PC-3 (cell line): ENCODE measurements at regions not wholly inside any gene's neighbourhood (a gene's known extent, or its start where the extent isn't known, plus 50 kb on each side); places are given as distances from the start of the nearest gene placed in this dataset.

Experiments used
- ATAC-seq: fragments of 200-7000 bp; cut with Tn5 transposase; 2 replicates; pipeline ENCODE4 v1.9.1; 2020; ENCODE audit warnings: mild to moderate bottlenecking, moderate library complexity
- BruUV-seq: library from RNA; stranded (reverse); fragments of 400-500 nt; replicated peaks from 2 replicates; lab custom pipeline; 2021; lab: Mats Ljungman, UMichigan
- CTCF ChIA-PET: fragments of 300-600 bp; sonication (Branson Sonifier 250); formaldehyde crosslinking; loops from one replicate; lab custom pipeline; 2022; ENCODE audit warnings: antibody characterized with exemption; lab: Charles Lee
- POLR2A ChIA-PET: fragments of 300-600 bp; sonication (Branson Sonifier 250); formaldehyde crosslinking; loops from one replicate; lab custom pipeline; 2022; ENCODE audit warnings: antibody characterized with exemption; ENCODE audit not compliant: unreplicated experiment; lab: Charles Lee
- DNase-seq: peaks from one replicate; pipeline ENCODE4 v3.0.0-alpha.2; 2015
- H2AFZ ChIP-seq: fragments of 300-600 bp; sonication (generic); 2 replicates; pipeline ENCODE4 v1.6.0; 2016; ENCODE audit warnings: antibody characterized with exemption, low read length
- H3F3A ChIP-seq: fragments of 300-600 bp; sonication (generic); one replicate; pipeline ENCODE4 v1.6.0; 2017; ENCODE audit warnings: antibody characterized with exemption, low read length, control low read depth, mild to moderate bottlenecking; ENCODE audit not compliant: unreplicated experiment
- H3K27ac ChIP-seq: fragments of 300-600 bp; sonication (generic); 2 replicates; pipeline ENCODE4 v1.5.1; 2016; ENCODE audit warnings: mild to moderate bottlenecking, low read length
- H3K27me3 ChIP-seq: fragments of 300-600 bp; sonication (generic); 2 replicates; pipeline ENCODE4 v1.6.1; 2016; ENCODE audit warnings: low read length, mixed read lengths
- H3K36me3 ChIP-seq: fragments of 300-600 bp; sonication (generic); 2 replicates; pipeline ENCODE4 v1.6.1; 2016; ENCODE audit warnings: low read depth, mixed run types, low read length, mixed read lengths
- H3K4me1 ChIP-seq: fragments of 300-600 bp; sonication (generic); 2 replicates; pipeline ENCODE4 v1.5.1; 2016; ENCODE audit warnings: low read length; ENCODE audit not compliant: insufficient read depth
- H3K4me2 ChIP-seq: fragments of 300-600 bp; sonication (generic); 2 replicates; pipeline ENCODE4 v1.6.0; 2016; ENCODE audit warnings: low read length
- H3K4me3 ChIP-seq: fragments of 300-600 bp; sonication (generic); 2 replicates; pipeline ENCODE4 v1.5.1; 2016; ENCODE audit warnings: mild to moderate bottlenecking, low read length, mixed read lengths
- H3K79me2 ChIP-seq: fragments of 300-600 bp; sonication (generic); 2 replicates; pipeline ENCODE4 v1.6.1; 2017; ENCODE audit warnings: low read length, mixed read lengths
- H3K9ac ChIP-seq: fragments of 300-600 bp; sonication (generic); 2 replicates; pipeline ENCODE4 v1.6.0; 2016; ENCODE audit warnings: mild to moderate bottlenecking, low read length
- H3K9me2 ChIP-seq: fragments of 300-600 bp; sonication (generic); replicated peaks from 2 replicates; pipeline ENCODE4 v1.6.1; 2016; ENCODE audit warnings: mixed run types, low read length, mixed read lengths
- H3K9me3 ChIP-seq: fragments of 300-600 bp; sonication (generic); 2 replicates; pipeline ENCODE4 v1.6.1; 2016; ENCODE audit warnings: low read length, mixed read lengths
- H4K20me1 ChIP-seq: fragments of 300-600 bp; sonication (generic); 2 replicates; pipeline ENCODE4 v1.6.1; 2016; ENCODE audit warnings: low read length, mixed read lengths
- CTCF ChIP-seq: fragments of 300-600 bp; sonication (generic); conservative IDR thresholded peaks from 2 replicates; pipeline ENCODE4 v1.5.1; 2017; ENCODE audit warnings: antibody characterized with exemption, low read depth, mild to moderate bottlenecking, low read length
- EZH2 ChIP-seq: fragments of 300-600 bp; sonication (generic); IDR thresholded peaks from one replicate; pipeline ENCODE4 v1.6.1; 2017; ENCODE audit warnings: antibody characterized with exemption, mild to moderate bottlenecking, low read length; ENCODE audit not compliant: unreplicated experiment
- EZH2phosphoT487 ChIP-seq: fragments of 300-600 bp; sonication (generic); IDR thresholded peaks from 2 replicates; pipeline ENCODE4 v1.6.1; 2018; ENCODE audit warnings: mild to moderate bottlenecking, antibody characterized with exemption, low read length, borderline replicate concordance
- intact Hi-C: fragments of 100-400 bp; cut with micrococcal nuclease; formaldehyde crosslinking; loops from 2 replicates; pipeline ENCODE4 v1.9.0; 2023

GRCh38 chr6:12613811-12614210 is 102.8 kb upstream of the PHACTR1 start:
- no peak for ATAC-seq
- Histone ChIP-seq H3K9me3 (no peaks in the 10 kb centered on the region), H3K36me3 (no peaks in the 10 kb centered on the region), H3K4me1 (0 out of 2 replicates have a peak, but pooled peaks cover under 1% of the 10 kb centered on the region), H3K27me3 (0 out of 2 replicates have a peak, but pooled peaks cover 3% of the 10 kb centered on the region), H2AFZ (no peak overlapping the region), H3K4me2 (no peak overlapping the region), H4K20me1 (no peaks in the 10 kb centered on the region), H3K79me2 (no peaks in the 10 kb centered on the region), H3K4me3 (no peak overlapping the region), H3F3A (no peaks in the 10 kb centered on the region), H3K27ac (no peak overlapping the region), H3K9ac (no peak overlapping the region), H3K9me2 (no peaks in the 10 kb centered on the region)
- ChIA-PET POLR2A (no interaction called here), CTCF (no interaction called here)
- no peak for TF ChIP-seq EZH2
- no peak for TF ChIP-seq EZH2phosphoT487
- TF ChIP-seq CTCF, result no peak
- no peak for DNase-seq
- no TSS peak for BruUV-seq
- intact Hi-C loops, result no loop called here

GRCh38 chr6:12614456-12614855 is 102.1 kb upstream of the PHACTR1 start:
- TF ChIP-seq EZH2phosphoT487 (no peak), EZH2 (no peak), CTCF (no peak)
- Histone ChIP-seq H3K4me2 (no peak overlapping the region), H3K9me2 (no peaks in the 10 kb centered on the region), H3K27ac (no peak overlapping the region), H3K27me3 (0 out of 2 replicates have a peak, but pooled peaks cover 3% of the 10 kb centered on the region), H3K79me2 (no peaks in the 10 kb centered on the region), H4K20me1 (no peaks in the 10 kb centered on the region), H3K9me3 (no peaks in the 10 kb centered on the region), H3K9ac (no peak overlapping the region), H3F3A (no peaks in the 10 kb centered on the region), H3K36me3 (no peaks in the 10 kb centered on the region), H2AFZ (no peak overlapping the region), H3K4me3 (no peak overlapping the region), H3K4me1 (no peaks in the 10 kb centered on the region)
- intact Hi-C loops, result no loop called here
- CTCF ChIA-PET, result no interaction called here
- no peak for DNase-seq
- no peak for ATAC-seq
- BruUV-seq, result no TSS peak
- POLR2A ChIA-PET, result no interaction called here

GRCh38 chr6:12618296-12618695 is 98.3 kb upstream of the PHACTR1 start:
- DNase-seq (no peak), ATAC-seq (no peak)
- H3K4me1 ChIP-seq, result no peaks in the 10 kb centered on the region
- H3K4me3 ChIP-seq, result no peak overlapping the region
- no peaks in the 10 kb centered on the region for H3K79me2 ChIP-seq
- no peak overlapping the region for H2AFZ ChIP-seq
- peaks cover 18% of the 10 kb centered on the region for H3K27me3 ChIP-seq
- POLR2A ChIA-PET, result no interaction called here
- H3K9me2 ChIP-seq, result no peaks in the 10 kb centered on the region
- CTCF ChIA-PET, result no interaction called here
- no peak overlapping the region for H3K4me2 ChIP-seq
- no peak for TF ChIP-seq CTCF
- TF ChIP-seq EZH2, result no peak
- TF ChIP-seq EZH2phosphoT487, result no peak
- H3K27ac ChIP-seq, result no peak overlapping the region
- no peaks in the 10 kb centered on the region for H3K9me3 ChIP-seq
- BruUV-seq, result no TSS peak
- H3K9ac ChIP-seq, result no peak overlapping the region
- no peaks in the 10 kb centered on the region for H3F3A ChIP-seq
- H4K20me1 ChIP-seq, result no peaks in the 10 kb centered on the region
- H3K36me3 ChIP-seq, result no peaks in the 10 kb centered on the region
- intact Hi-C loops, result no loop called here
